Neural progenitor cell (in vitro differentiated cells): ENCODE measurements at regions not wholly inside any gene's neighbourhood (a gene's known extent, or its start where the extent isn't known, plus 50 kb on each side); places are given as distances from the start of the nearest gene placed in this dataset.

ENCODE experiments used
- CTCF ChIP-seq: fragments of 200-600 bp; sonication (generic); IDR thresholded peaks from 2 replicates; pipeline ENCODE4 v1.5.1; 2017; ENCODE audit warnings: antibody characterized with exemption, mild to moderate bottlenecking
- EZH2phosphoT487 ChIP-seq: fragments of 200-600 bp; sonication (generic); IDR thresholded peaks from 2 replicates; pipeline ENCODE4 v1.6.1; 2017; ENCODE audit warnings: antibody characterized with exemption

DNA sequence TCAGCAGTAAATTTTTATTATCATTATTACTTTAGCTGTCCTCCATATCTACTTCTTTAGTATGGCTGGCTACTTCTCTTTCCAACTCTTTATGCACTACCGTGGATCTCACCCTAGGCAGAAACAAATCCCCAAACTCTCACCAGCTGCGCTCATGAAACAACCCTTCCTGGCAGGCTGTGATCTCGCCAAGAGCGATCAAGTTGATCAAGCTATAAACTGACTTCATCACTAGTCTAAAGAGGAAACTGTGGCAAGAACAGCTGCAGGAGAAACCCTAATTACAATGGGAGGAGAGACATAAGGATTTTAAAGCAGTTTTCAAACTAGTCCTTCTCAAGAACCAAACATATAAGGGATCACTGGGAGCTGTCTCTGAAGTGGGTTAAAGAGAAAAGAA lies 160.5 kb upstream of the PRSS58 start:
- TF ChIP-seq CTCF (no peak), EZH2phosphoT487 (no peak)
